Activated naive CD8-positive, alpha-beta T cell treated with anti-CD3 and anti-CD28 coated beads for 36 hours (primary cell): ENCODE measurements at regions not wholly inside any gene's neighbourhood (a gene's known extent, or its start where the extent isn't known, plus 50 kb on each side); places are given as distances from the start of the nearest gene placed in this dataset.
"Not testable (repeated sequence)": the region's sequence is repeated elsewhere in the genome, so short reads cannot be mapped to it uniquely, and the experiment has no call there.

Experiments
- DNase-seq: peaks from one replicate; pipeline ENCODE4 v3.0.0; 2021
- H3K27ac Mint-ChIP-seq: one replicate; pipeline ENCODE4 v1.8.0; 2022; ENCODE audit warnings: mild to moderate bottlenecking, moderate library complexity, mixed read lengths
- H3K27me3 Mint-ChIP-seq: one replicate; pipeline ENCODE4 v1.8.0; 2022; ENCODE audit warnings: mild to moderate bottlenecking, mixed read lengths
- H3K36me3 Mint-ChIP-seq: one replicate; pipeline ENCODE4 v1.8.0; 2021; ENCODE audit warnings: mild to moderate bottlenecking, mixed read lengths
- H3K4me1 Mint-ChIP-seq: one replicate; pipeline ENCODE4 v1.8.0; 2021; ENCODE audit warnings: mixed read lengths
- H3K4me3 Mint-ChIP-seq: one replicate; pipeline ENCODE4 v1.8.0; 2022; ENCODE audit warnings: mild to moderate bottlenecking, moderate library complexity, mixed read lengths
- H3K9me3 Mint-ChIP-seq: one replicate; pipeline ENCODE4 v1.8.0; 2022; ENCODE audit warnings: mixed read lengths

- DNase-seq, result no peak
- Mint-ChIP-seq H3K9me3 (peaks cover 12% of the 10 kb centered on the region), H3K4me1 (peaks cover 3% of the 10 kb centered on the region), H3K27ac (peak overlapping the region; percentile 12), H3K27me3 (no peaks in the 10 kb centered on the region), H3K4me3 (no peak overlapping the region), H3K36me3 (peaks cover 9% of the 10 kb centered on the region)
Observed at GRCh38 chr4:78707268-78707667, 68.9 kb upstream of the BMP2K start.

GRCh38 chr4:78707793-78708192 lies 68.4 kb upstream of the BMP2K start:
- Mint-ChIP-seq H3K4me3 (no peak overlapping the region), H3K27me3 (no peaks in the 10 kb centered on the region), H3K9me3 (peaks cover 7% of the 10 kb centered on the region), H3K4me1 (peaks cover 3% of the 10 kb centered on the region), H3K27ac (no peak overlapping the region), H3K36me3 (peaks cover 6% of the 10 kb centered on the region)
- DNase-seq, result no peak

- Mint-ChIP-seq H3K4me1 (peaks cover 3% of the 10 kb centered on the region), H3K9me3 (no peaks in the 10 kb centered on the region), H3K27ac (no peak overlapping the region), H3K36me3 (no peaks in the 10 kb centered on the region), H3K27me3 (no peaks in the 10 kb centered on the region), H3K4me3 (no peak overlapping the region)
- no peak for DNase-seq
Observed at GRCh38 chr4:78710536-78710935, 65.6 kb upstream of the BMP2K start.

GRCh38 chr4:78711676-78712075 lies 64.5 kb upstream of the BMP2K start:
- DNase-seq, result no peak
- Mint-ChIP-seq H3K27ac (no peak overlapping the region), H3K4me1 (peaks cover 3% of the 10 kb centered on the region), H3K27me3 (no peaks in the 10 kb centered on the region), H3K4me3 (no peak overlapping the region), H3K36me3 (no peaks in the 10 kb centered on the region), H3K9me3 (no peaks in the 10 kb centered on the region)

- not testable (repeated sequence) for H3K27ac Mint-ChIP-seq, H3K36me3 Mint-ChIP-seq, H3K27me3 Mint-ChIP-seq, H3K9me3 Mint-ChIP-seq, H3K4me1 Mint-ChIP-seq, H3K4me3 Mint-ChIP-seq, DNase-seq
Observed at GRCh38 chr4:78714598-78714997, 61.6 kb upstream of the BMP2K start.

- H3K27me3 Mint-ChIP-seq, H3K27ac Mint-ChIP-seq, H3K36me3 Mint-ChIP-seq, H3K9me3 Mint-ChIP-seq, H3K4me3 Mint-ChIP-seq, H3K4me1 Mint-ChIP-seq, DNase-seq: not testable (repeated sequence)
Observed at GRCh38 chr4:78715372-78715771, 60.8 kb upstream of the BMP2K start.

GRCh38 chr4:78717712-78718111 lies 58.4 kb upstream of the BMP2K start:
- not testable (repeated sequence) for H3K27ac Mint-ChIP-seq, H3K9me3 Mint-ChIP-seq, H3K27me3 Mint-ChIP-seq, H3K4me3 Mint-ChIP-seq, DNase-seq, H3K36me3 Mint-ChIP-seq
- H3K4me1 Mint-ChIP-seq, result peaks cover 20% of the 10 kb centered on the region

- H3K27ac Mint-ChIP-seq, result no peak overlapping the region
- H3K9me3 Mint-ChIP-seq, result no peaks in the 10 kb centered on the region
- H3K27me3 Mint-ChIP-seq, result no peaks in the 10 kb centered on the region
- H3K4me1 Mint-ChIP-seq, result peaks cover 20% of the 10 kb centered on the region
- no peak for DNase-seq
- H3K4me3 Mint-ChIP-seq, result no peak overlapping the region
- no peaks in the 10 kb centered on the region for H3K36me3 Mint-ChIP-seq
Observed at GRCh38 chr4:78720204-78720603, 55.9 kb upstream of the BMP2K start.

GRCh38 chr4:78720994-78721677 lies 55.0 kb upstream of the BMP2K start:
- no peaks in the 10 kb centered on the region for H3K9me3 Mint-ChIP-seq
- H3K27me3 Mint-ChIP-seq, result no peaks in the 10 kb centered on the region
- no peaks in the 10 kb centered on the region for H3K36me3 Mint-ChIP-seq
- peak overlapping the region; percentile 71 for H3K4me3 Mint-ChIP-seq
- peaks cover 20% of the 10 kb centered on the region for H3K4me1 Mint-ChIP-seq
- H3K27ac Mint-ChIP-seq, result peak overlapping the region; percentile 89
- peak; percentile 51 for DNase-seq

GRCh38 chr4:78721747-78722146 lies 54.4 kb upstream of the BMP2K start:
- no peaks in the 10 kb centered on the region for H3K27me3 Mint-ChIP-seq
- no peaks in the 10 kb centered on the region for H3K9me3 Mint-ChIP-seq
- peaks cover 20% of the 10 kb centered on the region for H3K4me1 Mint-ChIP-seq
- DNase-seq, result no peak
- no peak overlapping the region for H3K4me3 Mint-ChIP-seq
- H3K36me3 Mint-ChIP-seq, result no peaks in the 10 kb centered on the region
- H3K27ac Mint-ChIP-seq, result peak overlapping the region; percentile 89

- Mint-ChIP-seq H3K27ac (no peak overlapping the region), H3K4me1 (peaks cover 20% of the 10 kb centered on the region), H3K4me3 (no peak overlapping the region), H3K36me3 (no peaks in the 10 kb centered on the region), H3K27me3 (no peaks in the 10 kb centered on the region), H3K9me3 (no peaks in the 10 kb centered on the region)
- DNase-seq, result no peak
Observed at GRCh38 chr4:78722320-78722719, 53.8 kb upstream of the BMP2K start.

- no peak overlapping the region for H3K27ac Mint-ChIP-seq
- H3K36me3 Mint-ChIP-seq, result no peaks in the 10 kb centered on the region
- peaks cover 20% of the 10 kb centered on the region for H3K4me1 Mint-ChIP-seq
- H3K27me3 Mint-ChIP-seq, result no peaks in the 10 kb centered on the region
- H3K4me3 Mint-ChIP-seq, result no peak overlapping the region
- H3K9me3 Mint-ChIP-seq, result no peaks in the 10 kb centered on the region
- DNase-seq, result no peak
Observed at GRCh38 chr4:78722878-78723277, 53.3 kb upstream of the BMP2K start.
